GM12878 (cell line): ENCODE measurements at regions not wholly inside any gene's neighbourhood (a gene's known extent, or its start where the extent isn't known, plus 50 kb on each side); places are given as distances from the start of the nearest gene placed in this dataset.

Experiments used
- DPF2 ChIP-seq: fragments of 450-650 bp; IDR thresholded peaks from 2 replicates; pipeline ENCODE4 v1.6.1; 2017; ENCODE audit warnings: mild to moderate bottlenecking
- E2F8 ChIP-seq: fragments of 450-650 bp; IDR thresholded peaks from 2 replicates; pipeline ENCODE4 v1.6.1; 2018; ENCODE audit warnings: mild to moderate bottlenecking, low read depth, moderate library complexity; ENCODE audit not compliant: partially characterized antibody
- EP300 ChIP-seq, 2 experiments: fragments of 150-350 bp in 1 of 2; IDR thresholded peaks; 2 replicates each; pipeline ENCODE4 v1.6.1; 2011 to 2012; ENCODE audit warnings: low read depth in 2 of 2, low read length in 2 of 2, borderline replicate concordance in 1 of 2, improper control_type of control experiment in 1 of 2, inconsistent platforms in 1 of 2; ENCODE audit not compliant: control insufficient read depth in 1 of 2
- JUND ChIP-seq: IDR thresholded peaks from 2 replicates; pipeline ENCODE4 v1.6.1; 2012; ENCODE audit warnings: low read depth, mild to moderate bottlenecking, low read length, improper control_type of control experiment, moderate library complexity
- NRF1 ChIP-seq: conservative IDR thresholded peaks from 2 replicates; pipeline ENCODE4 v1.6.1; 2011; ENCODE audit warnings: mild to moderate bottlenecking, low read depth, low read length, improper control_type of control experiment
- PAX8 ChIP-seq: fragments of 450-650 bp; IDR thresholded peaks from 2 replicates; pipeline ENCODE4 v1.6.1; 2017; ENCODE audit warnings: mild to moderate bottlenecking, moderate library complexity
- SPI1 ChIP-seq: IDR thresholded peaks from 2 replicates; pipeline ENCODE4 v1.6.1; 2011; ENCODE audit warnings: low read depth, mild to moderate bottlenecking, low read length, moderate library complexity, borderline replicate concordance; ENCODE audit not compliant: insufficient read depth
- YY1 ChIP-seq: IDR thresholded peaks from 2 replicates; pipeline ENCODE4 v1.6.1; 2011; ENCODE audit warnings: low read depth, mild to moderate bottlenecking, low read length
- TF ChIP-seq, protein P1 (sequence below): fragments of 450-650 bp; IDR thresholded peaks from 2 replicates; pipeline ENCODE4 v1.6.1; 2017; ENCODE audit warnings: antibody characterized with exemption, mild to moderate bottlenecking, moderate library complexity
- TF ChIP-seq, protein P2 (sequence below): IDR thresholded peaks from 2 replicates; pipeline ENCODE4 v1.6.1; 2011; ENCODE audit warnings: mild to moderate bottlenecking, low read depth, low read length, moderate library complexity; ENCODE audit not compliant: insufficient replicate concordance

DNA sequence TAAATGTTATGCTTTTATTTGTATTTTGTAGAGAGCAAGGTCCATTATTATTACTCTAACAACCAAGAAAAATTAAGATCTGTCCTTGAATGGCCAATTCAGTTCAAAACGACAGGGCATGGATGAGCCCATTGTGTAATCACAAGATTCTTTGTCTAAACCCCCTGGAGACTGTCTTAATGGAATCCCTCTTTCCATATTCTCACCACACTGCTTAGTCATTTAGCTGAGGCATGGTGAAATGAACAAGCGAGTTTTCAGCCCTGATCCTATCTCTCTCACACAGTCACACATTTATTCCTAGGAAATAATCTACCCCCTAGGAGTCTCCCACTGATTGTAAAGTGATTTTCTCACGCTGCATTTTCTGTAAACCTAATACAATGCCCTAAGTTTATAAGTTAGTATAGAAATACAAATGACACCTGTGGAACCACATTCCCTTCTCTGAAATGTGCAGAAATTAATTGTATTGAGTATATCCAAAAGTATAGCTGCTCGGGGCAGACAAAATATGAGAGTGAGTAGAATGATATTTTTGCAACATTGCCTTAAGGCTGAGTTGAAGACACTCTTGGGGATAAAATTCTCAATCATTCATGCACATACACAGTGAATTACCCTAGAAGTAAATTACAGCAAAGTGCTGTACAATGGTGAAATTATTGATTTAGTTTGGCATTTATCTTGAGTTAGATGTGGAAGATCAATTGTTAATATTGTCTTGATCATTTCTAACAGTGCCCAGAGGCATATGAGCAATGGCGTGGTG, 119.7 kb upstream of the PCDH7 start (continued):
- TF ChIP-seq, protein P1, sequence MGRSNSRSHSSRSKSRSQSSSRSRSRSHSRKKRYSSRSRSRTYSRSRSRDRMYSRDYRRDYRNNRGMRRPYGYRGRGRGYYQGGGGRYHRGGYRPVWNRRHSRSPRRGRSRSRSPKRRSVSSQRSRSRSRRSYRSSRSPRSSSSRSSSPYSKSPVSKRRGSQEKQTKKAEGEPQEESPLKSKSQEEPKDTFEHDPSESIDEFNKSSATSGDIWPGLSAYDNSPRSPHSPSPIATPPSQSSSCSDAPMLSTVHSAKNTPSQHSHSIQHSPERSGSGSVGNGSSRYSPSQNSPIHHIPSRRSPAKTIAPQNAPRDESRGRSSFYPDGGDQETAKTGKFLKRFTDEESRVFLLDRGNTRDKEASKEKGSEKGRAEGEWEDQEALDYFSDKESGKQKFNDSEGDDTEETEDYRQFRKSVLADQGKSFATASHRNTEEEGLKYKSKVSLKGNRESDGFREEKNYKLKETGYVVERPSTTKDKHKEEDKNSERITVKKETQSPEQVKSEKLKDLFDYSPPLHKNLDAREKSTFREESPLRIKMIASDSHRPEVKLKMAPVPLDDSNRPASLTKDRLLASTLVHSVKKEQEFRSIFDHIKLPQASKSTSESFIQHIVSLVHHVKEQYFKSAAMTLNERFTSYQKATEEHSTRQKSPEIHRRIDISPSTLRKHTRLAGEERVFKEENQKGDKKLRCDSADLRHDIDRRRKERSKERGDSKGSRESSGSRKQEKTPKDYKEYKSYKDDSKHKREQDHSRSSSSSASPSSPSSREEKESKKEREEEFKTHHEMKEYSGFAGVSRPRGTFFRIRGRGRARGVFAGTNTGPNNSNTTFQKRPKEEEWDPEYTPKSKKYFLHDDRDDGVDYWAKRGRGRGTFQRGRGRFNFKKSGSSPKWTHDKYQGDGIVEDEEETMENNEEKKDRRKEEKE, result no peak
- TF ChIP-seq YY1 (no peak), SPI1 (no peak), NRF1 (no peak), PAX8 (no peak), JUND (no peak), DPF2 (no peak), E2F8 (no peak), EP300 (IDR thresholded peaks at IDR 0.05; ENCODE audit: borderline replicate concordance in 1 of 2, control insufficient read depth in 1 of 2, low read depth in 2 of 2, low read length in 2 of 2) (no peak)
- TF ChIP-seq, protein P2, sequence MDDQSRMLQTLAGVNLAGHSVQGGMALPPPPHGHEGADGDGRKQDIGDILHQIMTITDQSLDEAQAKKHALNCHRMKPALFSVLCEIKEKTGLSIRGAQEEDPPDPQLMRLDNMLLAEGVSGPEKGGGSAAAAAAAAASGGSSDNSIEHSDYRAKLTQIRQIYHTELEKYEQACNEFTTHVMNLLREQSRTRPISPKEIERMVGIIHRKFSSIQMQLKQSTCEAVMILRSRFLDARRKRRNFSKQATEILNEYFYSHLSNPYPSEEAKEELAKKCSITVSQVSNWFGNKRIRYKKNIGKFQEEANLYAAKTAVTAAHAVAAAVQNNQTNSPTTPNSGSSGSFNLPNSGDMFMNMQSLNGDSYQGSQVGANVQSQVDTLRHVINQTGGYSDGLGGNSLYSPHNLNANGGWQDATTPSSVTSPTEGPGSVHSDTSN, result no peak
- TF ChIP-seq, all 136 proteins: peak for 0
